H9 (cell line): ENCODE measurements at regions not wholly inside any gene's neighbourhood (a gene's known extent, or its start where the extent isn't known, plus 50 kb on each side); places are given as distances from the start of the nearest gene placed in this dataset.

Experiments used
- DNase-seq: peaks from one replicate; pipeline ENCODE4 v3.0.0-alpha.2; 2017
- H2AFZ ChIP-seq: one replicate; pipeline ENCODE4 v1.6.1; 2013; ENCODE audit warnings: mild to moderate bottlenecking, low read length, control low read depth, moderate library complexity
- H2AK5ac ChIP-seq: 2 replicates; pipeline ENCODE4 v1.6.1; 2013; ENCODE audit warnings: low read length, control low read depth, mixed read lengths; ENCODE audit not compliant: insufficient read length
- H2BK120ac ChIP-seq: one replicate; pipeline ENCODE4 v1.6.1; 2013; ENCODE audit warnings: low read depth, mild to moderate bottlenecking, low read length, control low read depth, inconsistent platforms; ENCODE audit not compliant: poor library complexity, severe bottlenecking
- H2BK12ac ChIP-seq: 2 replicates; pipeline ENCODE4 v1.6.1; 2013; ENCODE audit warnings: low read length, control low read depth, mixed read lengths, low read depth; ENCODE audit not compliant: insufficient read length
- H2BK15ac ChIP-seq: 2 replicates; pipeline ENCODE4 v1.6.1; 2013; ENCODE audit warnings: low read depth, low read length, control low read depth
- H2BK20ac ChIP-seq: one replicate; pipeline ENCODE4 v1.6.1; 2013; ENCODE audit warnings: low read depth, mild to moderate bottlenecking, low read length, control low read depth, inconsistent platforms; ENCODE audit not compliant: poor library complexity, severe bottlenecking
- H2BK5ac ChIP-seq: 2 replicates; pipeline ENCODE4 v1.6.1; 2013; ENCODE audit warnings: low read length, control low read depth, mixed read lengths; ENCODE audit not compliant: insufficient read length
- H3K14ac ChIP-seq: 2 replicates; pipeline ENCODE4 v1.6.1; 2013; ENCODE audit warnings: low read length, control low read depth; ENCODE audit not compliant: insufficient read depth
- H3K18ac ChIP-seq: 2 replicates; pipeline ENCODE4 v1.6.1; 2013; ENCODE audit warnings: low read depth, mild to moderate bottlenecking, mixed read lengths, low read length, control low read depth; ENCODE audit not compliant: insufficient read length
- H3K23ac ChIP-seq: 2 replicates; pipeline ENCODE4 v1.6.1; 2013; ENCODE audit warnings: low read length, control low read depth, mixed read lengths, low read depth; ENCODE audit not compliant: insufficient read length
- H3K23me2 ChIP-seq: 2 replicates; pipeline ENCODE4 v1.6.1; 2013; ENCODE audit warnings: low read depth, mild to moderate bottlenecking, mixed read lengths, low read length, control low read depth; ENCODE audit not compliant: insufficient read length, poor library complexity, severe bottlenecking
- H3K27ac ChIP-seq: 2 replicates; pipeline ENCODE4 v1.5.1; 2013; ENCODE audit warnings: low read length, control low read depth, mixed read lengths, low read depth; ENCODE audit not compliant: insufficient read length
- H3K27me3 ChIP-seq: 2 replicates; pipeline ENCODE4 v1.6.1; 2013; ENCODE audit warnings: low read length, control low read depth, inconsistent platforms; ENCODE audit not compliant: insufficient read depth
- H3K4ac ChIP-seq: 2 replicates; pipeline ENCODE4 v1.6.1; 2013; ENCODE audit warnings: low read depth, mild to moderate bottlenecking, control low read depth, inconsistent platforms, low read length, moderate library complexity
- H3K4me1 ChIP-seq: 2 replicates; pipeline ENCODE4 v1.6.1; 2013; ENCODE audit warnings: low read length, control low read depth, inconsistent platforms; ENCODE audit not compliant: insufficient read depth
- H3K4me2 ChIP-seq: 2 replicates; pipeline ENCODE4 v1.6.1; 2013; ENCODE audit warnings: low read length, control low read depth, mixed read lengths; ENCODE audit not compliant: insufficient read length, insufficient read depth
- H3K56ac ChIP-seq: 2 replicates; pipeline ENCODE4 v1.6.1; 2013; ENCODE audit warnings: low read depth, mild to moderate bottlenecking, mixed read lengths, low read length, control low read depth; ENCODE audit not compliant: insufficient read length
- H3K79me1 ChIP-seq: 2 replicates; pipeline ENCODE4 v1.6.1; 2013; ENCODE audit warnings: low read depth, mild to moderate bottlenecking, moderate library complexity, low read length, control low read depth, inconsistent platforms; ENCODE audit not compliant: insufficient read depth, poor library complexity, severe bottlenecking
- H3K79me2 ChIP-seq: 2 replicates; pipeline ENCODE4 v1.6.1; 2013; ENCODE audit warnings: low read length, control low read depth, inconsistent platforms; ENCODE audit not compliant: insufficient read depth
- H3K9ac ChIP-seq: 2 replicates; pipeline ENCODE4 v1.6.1; 2013; ENCODE audit warnings: low read length, control low read depth, mixed read lengths; ENCODE audit not compliant: insufficient read length; ENCODE audit errors: extremely low read depth
- H3K9me3 ChIP-seq: one replicate; pipeline ENCODE4 v1.6.1; 2013; ENCODE audit warnings: low read depth, low read length, inconsistent platforms; ENCODE audit not compliant: control insufficient read depth
- H3T11ph ChIP-seq: one replicate; pipeline ENCODE4 v1.6.1; 2013; ENCODE audit warnings: mild to moderate bottlenecking, low read length, control low read depth, inconsistent platforms
- H4K20me1 ChIP-seq: one replicate; pipeline ENCODE4 v1.6.1; 2013; ENCODE audit not compliant: control insufficient read depth, insufficient read length, insufficient read depth
- H4K5ac ChIP-seq: 2 replicates; pipeline ENCODE4 v1.6.1; 2013; ENCODE audit warnings: low read depth, mild to moderate bottlenecking, mixed read lengths, low read length, control low read depth; ENCODE audit not compliant: insufficient read length
- H4K8ac ChIP-seq: replicated peaks from 2 replicates; pipeline ENCODE4 v1.6.1; 2013; ENCODE audit warnings: low read length, control low read depth, mixed read lengths, low read depth; ENCODE audit not compliant: insufficient read length
- H4K91ac ChIP-seq: 2 replicates; pipeline ENCODE4 v1.6.1; 2013; ENCODE audit warnings: low read depth, mild to moderate bottlenecking, moderate library complexity, mixed read lengths, low read length, control low read depth; ENCODE audit not compliant: insufficient read length
- H3K27ac Mint-ChIP-seq, 3 experiments: 2 replicates in 2 of 3; 3 replicates in 1 of 3; pipeline ENCODE4 v1.8.0; 2020 to 2021; ENCODE audit warnings: mixed read lengths in 3 of 3, mild to moderate bottlenecking in 1 of 3, moderate library complexity in 1 of 3
- H3K27me3 Mint-ChIP-seq: 2 replicates; pipeline ENCODE4 v1.8.0; 2021; ENCODE audit warnings: low read depth, mild to moderate bottlenecking, moderate library complexity, mixed read lengths
- H3K36me3 Mint-ChIP-seq, 3 experiments: 2 replicates in 2 of 3; 3 replicates in 1 of 3; pipeline ENCODE4 v1.8.0; 2020 to 2021; ENCODE audit warnings: low read depth in 3 of 3, mixed read lengths in 3 of 3; ENCODE audit not compliant: insufficient read depth in 1 of 3
- H3K4me1 Mint-ChIP-seq, 2 experiments: 2 replicates each; pipeline ENCODE4 v1.8.0; 2020; ENCODE audit warnings: mixed read lengths in 2 of 2
- H3K4me3 Mint-ChIP-seq, 2 experiments: 2 replicates in 1 of 2; 3 replicates in 1 of 2; pipeline ENCODE4 v1.8.0; 2020 to 2021; ENCODE audit warnings: mild to moderate bottlenecking in 2 of 2, mixed read lengths in 2 of 2, moderate library complexity in 1 of 2
- H3K9me3 Mint-ChIP-seq, 2 experiments: 2 replicates in 1 of 2; 3 replicates in 1 of 2; pipeline ENCODE4 v1.8.0; 2020; ENCODE audit warnings: mild to moderate bottlenecking in 2 of 2, mixed read lengths in 2 of 2, moderate library complexity in 1 of 2
- WGBS: extraction: QIAGEN DNeasy Blood & Tissue Kit; methylation state at CpG from one replicate; pipeline ENCODE4 v1.1.7; 2013; ENCODE audit warnings: missing lambda C conversion rate, low lambda C conversion rate, mixed read lengths; ENCODE audit not compliant: insufficient read length; ENCODE audit errors: extremely low coverage; 5-methylcytosine and 5-hydroxymethylcytosine counted together
- TF ChIP-seq, protein P1 (sequence below): fragments of 200-600 bp; sonication (generic); conservative IDR thresholded peaks from 3 replicates; pipeline ENCODE4 v1.8.0; 2021; ENCODE audit warnings: antibody characterized with exemption, mild to moderate bottlenecking

DNA sequence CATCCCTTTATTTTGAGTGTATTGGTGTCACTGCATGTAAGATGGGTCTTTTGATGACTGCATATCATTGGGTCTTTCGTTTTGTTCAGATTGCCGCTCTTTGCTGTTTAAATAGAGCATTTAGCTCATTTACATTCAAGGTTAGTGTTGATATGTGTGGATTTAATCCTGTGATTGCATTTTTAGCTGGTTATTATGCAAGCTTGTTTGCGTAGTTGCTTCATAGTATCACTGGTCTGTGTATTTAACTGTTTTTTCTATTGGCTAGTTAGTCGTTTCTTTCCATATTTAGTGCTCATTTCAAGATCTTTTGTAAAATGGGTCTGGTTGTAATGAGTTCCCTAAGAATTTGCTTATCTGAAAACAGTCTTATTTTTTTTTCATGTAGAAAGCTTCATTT is 1170.6 kb upstream of the SEL1L start:
- peaks cover 0 to 2% of the 10 kb centered on the region in 2 experiments; a peak in 1 of 5 replicates for H3K9me3 Mint-ChIP-seq

More for the DNA sequence above, 1170.6 kb upstream of the SEL1L start:
- Histone ChIP-seq H3K9ac (no peak overlapping the region), H3K79me1 (no peaks in the 10 kb centered on the region), H3K27me3 (no peaks in the 10 kb centered on the region), H2AFZ (no peak overlapping the region), H2BK20ac (no peak overlapping the region), H3K4me2 (no peak overlapping the region), H4K8ac (no peak overlapping the region), H3K4ac (no peak overlapping the region), H2AK5ac (no peak overlapping the region), H4K91ac (no peak overlapping the region), H3K4me1 (no peaks in the 10 kb centered on the region), H3K27ac (no peak overlapping the region), H4K5ac (no peak overlapping the region), H3K23ac (no peak overlapping the region), H4K20me1 (no peaks in the 10 kb centered on the region), H3K9me3 (no peaks in the 10 kb centered on the region), H2BK5ac (no peak overlapping the region), H3K18ac (no peak overlapping the region), H3K14ac (no peak overlapping the region), H2BK12ac (no peak overlapping the region), H3K23me2 (no peaks in the 10 kb centered on the region), H3K56ac (no peak overlapping the region), H2BK15ac (no peak overlapping the region), H2BK120ac (no peak overlapping the region), H3K79me2 (no peaks in the 10 kb centered on the region), H3T11ph (no peak overlapping the region)
- no peaks in the 10 kb centered on the region for H3K36me3 Mint-ChIP-seq
- WGBS: no CpG with 5 or more reads among the region's 4 CpGs
- H3K4me1 Mint-ChIP-seq: no peaks in the 10 kb centered on the region
- no peak overlapping the region for H3K27ac Mint-ChIP-seq
- TF ChIP-seq, protein P1, sequence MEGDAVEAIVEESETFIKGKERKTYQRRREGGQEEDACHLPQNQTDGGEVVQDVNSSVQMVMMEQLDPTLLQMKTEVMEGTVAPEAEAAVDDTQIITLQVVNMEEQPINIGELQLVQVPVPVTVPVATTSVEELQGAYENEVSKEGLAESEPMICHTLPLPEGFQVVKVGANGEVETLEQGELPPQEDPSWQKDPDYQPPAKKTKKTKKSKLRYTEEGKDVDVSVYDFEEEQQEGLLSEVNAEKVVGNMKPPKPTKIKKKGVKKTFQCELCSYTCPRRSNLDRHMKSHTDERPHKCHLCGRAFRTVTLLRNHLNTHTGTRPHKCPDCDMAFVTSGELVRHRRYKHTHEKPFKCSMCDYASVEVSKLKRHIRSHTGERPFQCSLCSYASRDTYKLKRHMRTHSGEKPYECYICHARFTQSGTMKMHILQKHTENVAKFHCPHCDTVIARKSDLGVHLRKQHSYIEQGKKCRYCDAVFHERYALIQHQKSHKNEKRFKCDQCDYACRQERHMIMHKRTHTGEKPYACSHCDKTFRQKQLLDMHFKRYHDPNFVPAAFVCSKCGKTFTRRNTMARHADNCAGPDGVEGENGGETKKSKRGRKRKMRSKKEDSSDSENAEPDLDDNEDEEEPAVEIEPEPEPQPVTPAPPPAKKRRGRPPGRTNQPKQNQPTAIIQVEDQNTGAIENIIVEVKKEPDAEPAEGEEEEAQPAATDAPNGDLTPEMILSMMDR: no peak
- H3K27me3 Mint-ChIP-seq: no peaks in the 10 kb centered on the region
- no peak overlapping the region for H3K4me3 Mint-ChIP-seq
- no peak for DNase-seq
